GM21367 (cell line): ENCODE measurements at regions not wholly inside any gene's neighbourhood (a gene's known extent, or its start where the extent isn't known, plus 50 kb on each side); places are given as distances from the start of the nearest gene placed in this dataset.
"Not testable (repeated sequence)": the region's sequence is repeated elsewhere in the genome, so short reads cannot be mapped to it uniquely, and the experiment has no call there.

ENCODE experiments used
- ATAC-seq: cut with Tn5 transposase; IDR thresholded peaks from one replicate; pipeline ENCODE4 v1.9.1; 2021; ENCODE audit not compliant: unreplicated experiment

DNA sequence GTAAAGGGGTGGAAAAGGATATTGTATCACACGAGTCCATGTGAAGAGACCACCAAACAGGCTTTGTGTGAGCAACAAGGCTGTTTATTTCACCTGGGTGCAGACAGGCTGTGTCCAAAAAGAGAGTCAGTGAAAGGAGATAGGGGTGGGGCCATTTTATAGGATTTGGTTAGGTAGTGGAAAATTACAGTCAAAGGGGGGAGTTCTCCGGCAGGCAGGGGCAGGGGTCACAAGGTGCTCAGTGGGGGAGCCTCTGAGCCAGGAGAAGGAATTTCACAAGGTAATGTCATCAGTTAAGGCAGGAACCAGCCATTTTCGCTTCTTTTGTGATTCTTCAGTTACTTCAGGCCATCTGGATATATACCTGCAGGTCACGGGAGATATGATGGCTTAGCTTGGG is 104.7 kb upstream of the SPATS2L start:
- not testable (repeated sequence) for ATAC-seq

- ATAC-seq = no peak
Measured at GRCh38 chr2:200203381-200203827, 103.1 kb upstream of the SPATS2L start.

- no peak for ATAC-seq
Measured at GRCh38 chr2:200208041-200208440, 98.5 kb upstream of the SPATS2L start.

DNA sequence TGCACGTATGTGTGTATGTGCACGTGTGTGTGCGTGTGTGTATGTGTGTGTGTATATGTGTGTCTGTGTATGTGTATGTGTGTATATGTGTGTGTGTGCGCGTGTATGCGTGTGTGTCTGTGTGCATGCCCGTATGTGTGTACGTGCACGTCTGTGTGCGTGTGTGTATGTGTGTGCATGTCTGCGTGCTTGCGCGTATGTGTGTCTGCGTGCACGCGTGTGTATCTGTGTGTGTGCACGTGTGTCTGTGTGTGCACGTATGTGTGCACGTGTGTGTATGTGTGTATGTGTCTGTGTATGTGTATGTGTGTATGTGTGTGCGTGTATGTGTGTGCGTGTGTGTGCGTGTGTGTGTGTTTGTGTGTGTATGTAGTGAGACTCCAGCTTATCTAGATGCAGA is 97.5 kb upstream of the SPATS2L start:
- no peak for ATAC-seq

DNA sequence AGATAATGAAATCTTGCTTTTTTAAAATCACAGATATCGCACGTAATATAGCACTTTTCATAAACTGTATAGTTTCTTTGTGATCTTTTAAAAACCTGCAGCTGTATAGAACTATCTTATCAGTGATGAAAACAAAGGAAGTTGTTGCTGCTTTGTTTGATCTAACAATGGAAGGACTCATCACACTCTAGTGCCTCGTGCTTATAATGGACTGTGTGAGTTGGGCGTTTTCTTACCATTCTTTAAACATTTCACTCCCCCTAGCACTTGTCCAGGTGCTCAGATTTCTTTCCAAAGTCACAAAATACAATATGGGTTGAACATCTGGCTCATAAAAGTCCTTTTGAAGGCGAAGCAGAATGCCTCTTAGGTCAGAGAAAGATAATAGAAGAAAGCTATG is 94.8 kb upstream of the SPATS2L start:
- ATAC-seq = no peak

- ATAC-seq = no peak
Measured at GRCh38 chr2:200212862-200213425, 93.5 kb upstream of the SPATS2L start.

DNA sequence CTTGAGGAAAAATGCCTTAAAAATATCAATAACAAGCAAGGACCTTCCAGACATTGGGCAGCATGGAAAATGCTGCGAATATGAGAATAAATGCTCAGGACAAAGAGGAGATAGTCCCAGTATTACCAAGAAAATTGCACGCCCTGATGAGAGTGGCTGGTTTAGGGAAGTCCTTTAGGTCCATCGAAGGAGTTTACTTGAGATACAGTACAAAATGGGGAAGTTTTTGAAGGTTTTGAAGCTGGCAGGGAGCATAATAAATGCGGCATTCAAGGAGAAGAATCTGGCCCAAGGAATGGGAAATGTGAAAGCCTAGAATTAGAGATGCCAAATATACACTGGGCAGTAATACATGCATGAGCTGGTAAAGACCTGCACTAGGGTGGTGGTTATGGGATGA is 90.2 kb upstream of the SPATS2L start:
- no peak for ATAC-seq

GRCh38 chr2:200217320-200217719 is 89.2 kb upstream of the SPATS2L start:
- ATAC-seq = no peak

GRCh38 chr2:200218645-200219044 is 87.8 kb upstream of the SPATS2L start:
- ATAC-seq = no peak

DNA sequence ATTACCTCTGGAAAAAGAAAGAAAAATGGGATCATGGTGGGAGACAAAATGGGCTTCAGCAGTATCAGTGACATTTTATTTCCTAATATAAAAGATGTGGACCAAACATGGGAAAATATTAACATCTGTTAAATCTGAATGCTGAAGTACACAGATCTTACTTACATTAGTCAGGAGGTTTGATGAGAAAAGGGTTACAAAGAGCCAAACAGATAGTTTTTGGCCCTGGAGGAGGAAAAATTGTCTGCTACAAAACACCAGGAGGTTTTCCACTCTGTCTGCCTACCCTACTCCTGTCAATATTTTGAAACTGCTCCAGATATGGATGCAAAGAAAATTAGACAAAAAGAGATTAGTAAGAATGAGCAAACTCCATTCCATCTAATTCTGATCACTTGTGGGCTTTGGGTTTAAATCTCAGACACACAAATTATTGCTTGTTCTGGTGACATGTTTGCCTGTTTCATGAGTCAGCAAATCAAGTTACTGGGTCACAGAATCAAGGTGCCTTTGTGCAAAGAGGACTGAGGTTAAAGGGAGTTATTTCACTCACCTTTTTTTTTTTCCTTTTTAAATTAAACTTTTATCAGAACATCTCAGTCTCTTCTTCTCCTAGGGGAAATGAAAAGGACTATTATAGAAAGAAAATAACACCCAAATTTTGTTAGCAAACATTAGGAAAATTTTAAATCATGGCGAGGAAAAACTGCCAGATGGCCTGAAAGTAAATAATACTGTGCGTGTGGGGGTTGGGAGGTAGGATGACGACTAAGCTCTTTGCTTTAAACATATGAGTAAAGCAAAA is 87.0 kb upstream of the SPATS2L start:
- no peak for ATAC-seq

GRCh38 chr2:200220251-200220650 is 86.2 kb upstream of the SPATS2L start:
- ATAC-seq = no peak

- no peak for ATAC-seq
Measured at GRCh38 chr2:200221055-200221955, 85.2 kb upstream of the SPATS2L start.

GRCh38 chr2:200222791-200223190 is 83.7 kb upstream of the SPATS2L start:
- no peak for ATAC-seq

- ATAC-seq = no peak
Measured at GRCh38 chr2:200223205-200223784, 83.2 kb upstream of the SPATS2L start.

- ATAC-seq = no peak
Measured at GRCh38 chr2:200225951-200226350, 80.5 kb upstream of the SPATS2L start.

DNA sequence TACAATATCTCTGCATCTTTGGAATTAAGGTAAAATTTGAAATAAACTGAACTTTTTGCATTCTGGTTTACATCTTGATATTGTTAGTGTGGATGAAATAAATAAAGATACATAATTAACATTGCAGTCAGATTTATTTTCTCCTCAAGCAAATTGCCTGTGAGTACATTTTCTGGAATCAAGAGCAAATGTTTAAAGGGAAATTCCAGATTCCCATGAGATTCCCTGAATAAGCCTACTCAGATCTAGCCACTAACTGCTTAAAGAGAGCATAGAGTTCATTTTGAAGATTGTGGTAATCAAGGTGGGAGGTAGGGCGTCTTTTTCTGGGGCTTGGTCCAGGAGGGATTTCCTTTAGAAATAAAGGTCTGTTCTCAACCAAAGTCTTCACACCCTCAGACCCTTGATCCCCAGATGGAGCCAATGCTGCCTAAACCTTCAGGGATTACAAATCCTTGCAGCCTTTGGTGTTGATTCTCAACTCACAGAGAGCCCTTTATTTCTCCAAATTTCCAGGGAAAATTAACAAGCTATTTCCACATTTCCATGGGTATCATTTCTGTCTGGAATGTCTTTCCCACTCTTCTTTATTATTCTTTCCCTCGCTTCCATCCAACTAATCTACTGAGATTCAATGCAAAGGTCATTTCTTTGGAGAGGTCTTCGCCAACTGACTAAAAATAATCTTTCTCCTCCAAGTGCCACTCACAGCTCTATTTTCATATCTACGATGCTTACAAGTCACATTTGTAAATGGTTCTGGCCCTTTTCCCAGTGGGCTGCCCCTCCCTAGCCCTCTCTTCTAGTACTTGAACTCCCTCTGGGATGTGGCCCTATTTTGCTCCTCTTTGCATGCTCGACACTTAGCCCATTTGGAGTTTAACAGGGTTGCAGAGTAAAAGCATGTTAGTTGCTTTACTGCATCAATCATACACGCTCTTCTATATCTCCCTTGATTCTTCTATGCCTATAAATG is 79.8 kb upstream of the SPATS2L start:
- no peak for ATAC-seq

- ATAC-seq = no peak
Measured at GRCh38 chr2:200230716-200231115, 75.8 kb upstream of the SPATS2L start.

DNA sequence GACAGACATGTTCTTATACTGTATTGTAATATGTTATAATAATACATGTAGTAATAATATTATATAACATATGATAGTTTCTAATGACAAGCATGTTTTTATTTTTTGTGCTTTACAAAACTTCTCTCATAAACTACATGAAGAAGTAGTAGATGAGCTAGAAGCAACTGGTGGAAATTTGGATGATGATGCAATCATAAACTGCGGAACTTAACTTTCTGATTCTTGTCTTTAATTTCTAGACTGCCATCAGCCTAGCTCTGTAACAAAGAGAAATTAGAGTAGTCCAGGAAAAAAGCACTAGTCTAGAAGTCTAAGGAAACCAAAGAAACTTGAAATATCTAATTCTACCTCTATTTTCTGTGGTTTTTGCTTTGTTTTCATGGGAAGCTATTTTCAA is 71.0 kb upstream of the SPATS2L start:
- no peak for ATAC-seq

DNA sequence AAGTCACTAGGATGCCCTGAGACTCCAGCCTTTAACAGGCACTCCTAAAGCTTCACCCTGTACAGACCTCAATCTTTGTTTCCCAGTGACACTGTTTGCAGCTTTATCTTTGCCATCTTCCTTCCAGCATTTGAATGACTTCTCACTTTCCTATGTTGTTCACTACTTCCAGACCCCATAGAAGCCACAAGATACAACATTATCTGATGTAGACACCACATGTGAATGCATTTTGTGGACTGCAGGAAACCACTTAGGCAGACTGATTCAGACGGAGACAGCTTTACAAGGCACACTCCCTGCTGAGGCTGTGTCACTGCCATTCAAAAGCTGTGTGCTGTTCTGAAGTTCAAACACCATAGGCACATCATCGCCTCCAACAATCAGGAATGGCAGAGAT is 67.3 kb upstream of the SPATS2L start:
- no peak for ATAC-seq

DNA sequence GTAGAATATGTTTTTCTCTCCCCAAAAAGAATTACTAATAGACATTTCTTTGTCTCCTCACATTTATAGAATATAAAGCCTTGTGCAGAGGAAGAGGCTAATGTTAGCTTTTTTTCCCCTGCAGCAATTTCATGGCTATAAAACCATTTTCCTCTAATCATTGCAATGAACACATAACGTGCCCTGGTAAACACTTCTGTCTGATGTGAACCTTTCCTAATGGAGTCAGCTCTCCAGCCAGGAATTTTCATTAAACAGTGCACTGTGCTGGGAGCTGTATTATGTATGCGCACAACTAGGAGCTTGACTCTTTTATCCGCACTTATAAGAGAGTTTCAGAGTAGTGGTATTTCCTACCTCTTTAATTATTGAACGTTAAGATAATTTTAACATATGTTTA is 63.9 kb upstream of the SPATS2L start:
- ATAC-seq = no peak
